HG03196 (cell line): ENCODE measurements at regions not wholly inside any gene's neighbourhood (a gene's known extent, or its start where the extent isn't known, plus 50 kb on each side); places are given as distances from the start of the nearest gene placed in this dataset.

Experiments used
- ATAC-seq: cut with Tn5 transposase; IDR thresholded peaks from one replicate; pipeline ENCODE4 v1.9.1; 2021; ENCODE audit not compliant: unreplicated experiment

- no peak for ATAC-seq
These were observed 51.9 kb upstream of the PICALM start for GRCh38 chr11:86120807-86121206.

DNA sequence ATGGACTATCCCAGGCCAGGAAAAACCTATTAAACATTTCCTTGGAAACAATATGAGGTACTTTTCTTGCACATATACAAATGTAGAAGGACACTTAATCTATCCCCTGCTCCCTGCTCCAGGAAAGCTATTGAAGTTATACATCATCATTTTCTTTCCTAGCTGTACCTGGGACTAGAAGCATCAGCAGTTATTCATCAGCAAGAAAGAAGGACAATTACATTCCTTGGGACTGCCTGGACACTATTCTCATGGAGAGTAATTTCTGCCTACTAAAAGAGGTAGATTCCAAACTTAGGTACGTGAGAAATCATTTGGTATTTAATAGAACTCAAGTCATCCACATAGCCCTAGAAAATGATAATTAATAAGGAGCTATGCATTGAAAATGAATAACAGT lies 51.0 kb upstream of the PICALM start:
- ATAC-seq: no peak

DNA sequence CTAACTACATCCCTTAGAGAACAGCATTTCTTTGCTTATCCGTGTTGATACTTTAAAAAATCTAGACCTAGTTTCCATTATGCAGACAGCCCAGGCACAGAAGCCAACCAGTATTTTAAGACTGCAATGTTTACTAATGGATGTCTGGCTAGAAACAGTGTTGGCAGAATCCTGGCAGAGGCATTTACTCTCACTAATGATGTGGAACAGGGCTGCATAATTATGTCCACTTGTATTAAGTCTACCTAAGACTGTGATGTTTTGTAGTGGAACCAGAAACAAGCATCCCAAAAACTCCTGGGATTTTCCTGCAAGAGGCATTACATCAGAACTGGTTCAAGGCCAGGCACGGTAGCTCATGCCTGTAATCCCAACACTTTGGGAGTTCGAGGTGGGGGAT lies 50.2 kb upstream of the PICALM start:
- no peak for ATAC-seq
